Mesenchymal stem cell (in vitro differentiated cells and primary cell): ENCODE measurements at regions not wholly inside any gene's neighbourhood (a gene's known extent, or its start where the extent isn't known, plus 50 kb on each side); places are given as distances from the start of the nearest gene placed in this dataset.

Experiments used
- DNase-seq: peaks from one replicate; pipeline ENCODE4 v3.0.0-alpha.2; 2013
- H2AFZ ChIP-seq: one replicate; pipeline ENCODE4 v1.6.1; 2013; ENCODE audit warnings: low read depth, mild to moderate bottlenecking, control low read depth, inconsistent platforms, low read length, moderate library complexity
- H2AK5ac ChIP-seq: 2 replicates; pipeline ENCODE4 v1.6.1; 2013; ENCODE audit warnings: low read length, moderate library complexity, mild to moderate bottlenecking, inconsistent platforms; ENCODE audit not compliant: severe bottlenecking
- H2BK120ac ChIP-seq: one replicate; pipeline ENCODE4 v1.6.1; 2013; ENCODE audit warnings: low read depth, mild to moderate bottlenecking, inconsistent platforms, low read length, moderate library complexity
- H2BK12ac ChIP-seq, 2 experiments: one replicate each; pipeline ENCODE4 v1.6.1; 2013; ENCODE audit warnings: inconsistent platforms in 2 of 2, low read length in 2 of 2, mild to moderate bottlenecking in 2 of 2, moderate library complexity in 2 of 2, control low read depth in 1 of 2
- H2BK15ac ChIP-seq: one replicate; pipeline ENCODE4 v1.6.1; 2013; ENCODE audit warnings: mild to moderate bottlenecking, low read depth, inconsistent platforms; ENCODE audit not compliant: poor library complexity, severe bottlenecking
- H2BK5ac ChIP-seq: 2 replicates; pipeline ENCODE4 v1.6.1; 2013; ENCODE audit warnings: low read depth, mild to moderate bottlenecking, low read length, control low read depth, inconsistent platforms; ENCODE audit not compliant: poor library complexity, severe bottlenecking
- H3K14ac ChIP-seq, 2 experiments: one replicate each; pipeline ENCODE4 v1.6.1; 2013; ENCODE audit warnings: inconsistent platforms in 2 of 2, low read length in 2 of 2, control low read depth in 1 of 2, mild to moderate bottlenecking in 1 of 2, moderate library complexity in 1 of 2
- H3K18ac ChIP-seq, 2 experiments: one replicate each; pipeline ENCODE4 v1.6.1; 2013; ENCODE audit warnings: inconsistent platforms in 2 of 2, low read length in 2 of 2, control low read depth in 1 of 2, low read depth in 1 of 2, mild to moderate bottlenecking in 1 of 2
- H3K23ac ChIP-seq, 2 experiments: one replicate each; pipeline ENCODE4 v1.6.1; 2013; ENCODE audit warnings: inconsistent platforms in 2 of 2, low read length in 2 of 2, mild to moderate bottlenecking in 2 of 2, moderate library complexity in 2 of 2, control low read depth in 1 of 2
- H3K27ac ChIP-seq: 2 replicates; pipeline ENCODE4 v1.5.1; 2013; ENCODE audit warnings: mild to moderate bottlenecking, moderate library complexity, low read length, control low read depth, inconsistent platforms; ENCODE audit not compliant: poor library complexity, severe bottlenecking
- H3K27me3 ChIP-seq, 2 experiments: 2 replicates each; pipeline versions ENCODE4 v1.6.1 to v1.7.0; 2013; ENCODE audit warnings: low read length in 2 of 2, mild to moderate bottlenecking in 2 of 2, moderate library complexity in 2 of 2, control low read depth in 1 of 2, inconsistent platforms in 1 of 2; ENCODE audit not compliant: control insufficient read depth in 1 of 2, insufficient read depth in 1 of 2
- H3K36me3 ChIP-seq, 2 experiments: 2 replicates each; pipeline versions ENCODE4 v1.6.1 to v1.7.0; 2013; ENCODE audit warnings: low read length in 2 of 2, control low read depth in 1 of 2, inconsistent platforms in 1 of 2, low read depth in 1 of 2, mild to moderate bottlenecking in 1 of 2; ENCODE audit not compliant: insufficient read depth in 2 of 2, control insufficient read depth in 1 of 2
- H3K4ac ChIP-seq, 2 experiments: one replicate each; pipeline ENCODE4 v1.6.1; 2013; ENCODE audit warnings: inconsistent platforms in 2 of 2, low read length in 2 of 2, mild to moderate bottlenecking in 2 of 2, moderate library complexity in 2 of 2, control low read depth in 1 of 2, low read depth in 1 of 2
- H3K4me1 ChIP-seq: 2 replicates; pipeline ENCODE4 v1.6.1; 2013; ENCODE audit warnings: low read depth, low read length, control low read depth; ENCODE audit not compliant: control insufficient read depth, insufficient read depth
- H3K4me2 ChIP-seq: 2 replicates; pipeline ENCODE4 v1.6.1; 2013; ENCODE audit warnings: low read length, mild to moderate bottlenecking, inconsistent platforms; ENCODE audit not compliant: poor library complexity, severe bottlenecking
- H3K4me3 ChIP-seq, 2 experiments: 2 replicates each; pipeline versions ENCODE4 v1.5.1 to v1.7.0; 2013; ENCODE audit warnings: low read length in 2 of 2, mild to moderate bottlenecking in 2 of 2, control low read depth in 1 of 2, low read depth in 1 of 2; ENCODE audit not compliant: insufficient read depth in 1 of 2
- H3K79me1 ChIP-seq: replicated peaks from 2 replicates; pipeline ENCODE4 v1.6.1; 2013; ENCODE audit warnings: mild to moderate bottlenecking, control low read depth, low read length, inconsistent platforms; ENCODE audit not compliant: poor library complexity, severe bottlenecking
- H3K9ac ChIP-seq: 2 replicates; pipeline ENCODE4 v1.7.0; 2013; ENCODE audit warnings: mild to moderate bottlenecking, low read length, moderate library complexity
- H3K9me3 ChIP-seq: 2 replicates; pipeline ENCODE4 v1.7.0; 2013; ENCODE audit warnings: mild to moderate bottlenecking, low read length; ENCODE audit not compliant: control insufficient read depth
- H4K8ac ChIP-seq: one replicate; pipeline ENCODE4 v1.6.1; 2013; ENCODE audit warnings: inconsistent platforms, mild to moderate bottlenecking, low read length, moderate library complexity
- H4K91ac ChIP-seq: one replicate; pipeline ENCODE4 v1.6.1; 2013; ENCODE audit warnings: mild to moderate bottlenecking, low read length, inconsistent platforms
- WGBS: methylation state at CpG from one replicate; pipeline ENCODE4 v1.1.7; 2013; ENCODE audit warnings: mixed read lengths; 5-methylcytosine and 5-hydroxymethylcytosine counted together

GRCh38 chr12:94031763-94032162, 116.6 kb upstream of the PLXNC1 start:
- Histone ChIP-seq H3K18ac (no peak overlapping the region), H3K27me3 (peaks cover 16 to 35% of the 10 kb centered on the region in 2 experiments), H2BK15ac (no peak overlapping the region), H3K36me3 (no peaks in the 10 kb centered on the region), H3K27ac (no peak overlapping the region), H2BK5ac (no peak overlapping the region), H3K14ac (no peak overlapping the region), H3K4me2 (no peak overlapping the region), H4K8ac (no peak overlapping the region), H2BK12ac (no peak overlapping the region), H2AFZ (no peak overlapping the region), H3K23ac (no peak overlapping the region), H2BK120ac (no peak overlapping the region), H3K9me3 (peaks cover 30% of the 10 kb centered on the region), H3K79me1 (no peaks in the 10 kb centered on the region), H3K9ac (no peak overlapping the region), H2AK5ac (no peak overlapping the region), H4K91ac (no peak overlapping the region), H3K4ac (no peak overlapping the region), H3K4me1 (no peaks in the 10 kb centered on the region), H3K4me3 (no peak overlapping the region)
- no peak for DNase-seq
- 73% methylated on average over 2 of the region's 2 CpGs for WGBS

GRCh38 chr12:94032368-94032767, 116.0 kb upstream of the PLXNC1 start:
- Histone ChIP-seq H3K4me3 (no peak overlapping the region), H4K8ac (no peak overlapping the region)

GRCh38 chr12:94033101-94033500, 115.3 kb upstream of the PLXNC1 start:
- H2BK5ac ChIP-seq = no peak overlapping the region
- no peaks in the 10 kb centered on the region for H3K79me1 ChIP-seq
- H2AFZ ChIP-seq = no peak overlapping the region
- no peak overlapping the region for H3K4me2 ChIP-seq
- H3K9me3 ChIP-seq = peaks cover 20% of the 10 kb centered on the region
- no peak overlapping the region for H2BK12ac ChIP-seq
- H4K91ac ChIP-seq = no peak overlapping the region
- no peak overlapping the region for H3K14ac ChIP-seq
- H4K8ac ChIP-seq = no peak overlapping the region
- no peak overlapping the region for H3K23ac ChIP-seq
- peaks cover 16 to 35% of the 10 kb centered on the region in 2 experiments for H3K27me3 ChIP-seq
- no peak overlapping the region for H3K27ac ChIP-seq
- no peak for DNase-seq
- H3K36me3 ChIP-seq = no peaks in the 10 kb centered on the region
- H2BK120ac ChIP-seq = no peak overlapping the region
- no peaks in the 10 kb centered on the region for H3K4me1 ChIP-seq
- no peak overlapping the region for H3K4ac ChIP-seq
- H3K9ac ChIP-seq = no peak overlapping the region
- no peak overlapping the region for H3K18ac ChIP-seq
- no peak overlapping the region for H3K4me3 ChIP-seq
- WGBS = 83% methylated on average over 4 of the region's 5 CpGs
- H2AK5ac ChIP-seq = no peak overlapping the region
- H2BK15ac ChIP-seq = peak overlapping the region; percentile 48

More at GRCh38 chr12:94032368-94032767, 116.0 kb upstream of the PLXNC1 start:
- Histone ChIP-seq H3K23ac (no peak overlapping the region), H2BK15ac (no peak overlapping the region), H3K4me1 (no peaks in the 10 kb centered on the region), H3K9ac (no peak overlapping the region), H2BK120ac (no peak overlapping the region), H3K4me2 (no peak overlapping the region), H3K18ac (peak overlapping the region in 1 of 2 experiments; percentile 33), H3K27ac (no peak overlapping the region), H2AFZ (no peak overlapping the region), H3K14ac (no peak overlapping the region), H2BK5ac (no peak overlapping the region), H3K27me3 (peaks cover 16 to 35% of the 10 kb centered on the region in 2 experiments), H4K91ac (no peak overlapping the region), H3K9me3 (peaks cover 27% of the 10 kb centered on the region), H3K79me1 (no peaks in the 10 kb centered on the region), H3K36me3 (no peaks in the 10 kb centered on the region), H2AK5ac (no peak overlapping the region), H3K4ac (no peak overlapping the region), H2BK12ac (no peak overlapping the region)
- DNase-seq = no peak
- WGBS = 94% methylated on average over 1 of the region's 2 CpGs

GRCh38 chr12:94033784-94034183, 114.6 kb upstream of the PLXNC1 start:
- no peak for DNase-seq
- no peaks in the 10 kb centered on the region for H3K79me1 ChIP-seq
- no peak overlapping the region for H2BK5ac ChIP-seq
- peaks cover 11 to 32% of the 10 kb centered on the region in 2 experiments for H3K27me3 ChIP-seq
- no peaks in the 10 kb centered on the region for H3K4me1 ChIP-seq
- no peak overlapping the region for H4K91ac ChIP-seq
- no peak overlapping the region for H2BK15ac ChIP-seq
- no peak overlapping the region for H2AK5ac ChIP-seq
- H3K14ac ChIP-seq = no peak overlapping the region
- no peak overlapping the region for H3K18ac ChIP-seq
- H3K4ac ChIP-seq = no peak overlapping the region
- H3K4me3 ChIP-seq = no peak overlapping the region
- H4K8ac ChIP-seq = no peak overlapping the region
- no peak overlapping the region for H3K4me2 ChIP-seq
- no peak overlapping the region for H2BK120ac ChIP-seq
- no peak overlapping the region for H2AFZ ChIP-seq
- H2BK12ac ChIP-seq = no peak overlapping the region
- no peak overlapping the region for H3K27ac ChIP-seq
- H3K9me3 ChIP-seq = peaks cover 20% of the 10 kb centered on the region
- H3K36me3 ChIP-seq = no peaks in the 10 kb centered on the region
- H3K23ac ChIP-seq = no peak overlapping the region
- H3K9ac ChIP-seq = no peak overlapping the region
